ENCODE measurements at regions not wholly inside any gene's neighbourhood (a gene's known extent, or its start where the extent isn't known, plus 50 kb on each side); places are given as distances from the start of the nearest gene placed in this dataset.

GRCh38 chr21:22253761-22254160 is 1255.6 kb downstream of the NCAM2 start:
- no peak for ATAC-seq
- H3K27ac ChIP-seq (ENCODE audit: low read length): no peak overlapping the region
- POLR2A ChIA-PET: no interaction called here
- H3K4me3 ChIP-seq (ENCODE audit: low read depth in 2 of 2, low read length in 2 of 2): no peak overlapping the region
- intact Hi-C loops (cut with micrococcal nuclease; ENCODE audit: unreplicated experiment) (no loop called here), in situ Hi-C loops (cut with HindIII; ENCODE audit: low pct_unique_long_range_greater_than_20kb, low sequenced_read_pairs) (no loop called here)
- no peak for DNase-seq (ENCODE audit: low read depth, low spot score)
- H3K9me3 ChIP-seq (ENCODE audit: control insufficient read depth, insufficient read depth, low read depth, low read length): no peaks in the 10 kb centered on the region
- TF ChIP-seq SIN3A (IDR thresholded peaks at IDR 0.05; ENCODE audit: borderline replicate concordance, insufficient read depth, low read depth, low read length) (no peak), TCF7L2 (IDR thresholded peaks at IDR 0.05; ENCODE audit: low read depth, low read length) (no peak), REST (IDR thresholded peaks at IDR 0.05; ENCODE audit: insufficient read depth in 1 of 2, low read depth in 2 of 2, low read length in 1 of 2) (no peak), CTCF (IDR thresholded peaks at IDR 0.05) (no peak), POLR2AphosphoS5 (IDR thresholded peaks at IDR 0.05; ENCODE audit: low read depth, low read length) (no peak)
- no peaks in the 10 kb centered on the region for H3K4me1 ChIP-seq (ENCODE audit: control insufficient read depth, insufficient read depth, low read length)
- no peaks in the 10 kb centered on the region for H3K36me3 ChIP-seq (ENCODE audit: control insufficient read depth, insufficient read depth, low read length)
- no TSS peak for BruUV-seq (replicated peaks)
- CTCF ChIA-PET: no interaction called here
- H3K27me3 ChIP-seq (ENCODE audit: control insufficient read depth, insufficient read depth, low read length): no peaks in the 10 kb centered on the region

- no peak for TF ChIP-seq POLR2AphosphoS5 (IDR thresholded peaks at IDR 0.05; ENCODE audit: low read depth, low read length)
- no peak for TF ChIP-seq CTCF (IDR thresholded peaks at IDR 0.05)
- TF ChIP-seq SIN3A (IDR thresholded peaks at IDR 0.05; ENCODE audit: borderline replicate concordance, insufficient read depth, low read depth, low read length): no peak
- TF ChIP-seq TCF7L2 (IDR thresholded peaks at IDR 0.05; ENCODE audit: low read depth, low read length): no peak
- TF ChIP-seq REST (IDR thresholded peaks at IDR 0.05; ENCODE audit: insufficient read depth in 1 of 2, low read depth in 2 of 2, low read length in 1 of 2): no peak
- intact Hi-C loops (cut with micrococcal nuclease; ENCODE audit: unreplicated experiment): no loop called here
- BruUV-seq (replicated peaks): no TSS peak
- no peak overlapping the region for H3K4me3 ChIP-seq (ENCODE audit: low read depth in 2 of 2, low read length in 2 of 2)
- POLR2A ChIA-PET: no interaction called here
- H3K4me1 ChIP-seq (ENCODE audit: control insufficient read depth, insufficient read depth, low read length): no peaks in the 10 kb centered on the region
- DNase-seq (ENCODE audit: low read depth, low spot score) (no peak), ATAC-seq (no peak)
- H3K27ac ChIP-seq (ENCODE audit: low read length): no peak overlapping the region
- CTCF ChIA-PET: no interaction called here
- H3K27me3 ChIP-seq (ENCODE audit: control insufficient read depth, insufficient read depth, low read length): no peaks in the 10 kb centered on the region
- in situ Hi-C loops (cut with HindIII; ENCODE audit: low pct_unique_long_range_greater_than_20kb, low sequenced_read_pairs): no loop called here
- H3K9me3 ChIP-seq (ENCODE audit: control insufficient read depth, insufficient read depth, low read depth, low read length): no peaks in the 10 kb centered on the region
- H3K36me3 ChIP-seq (ENCODE audit: control insufficient read depth, insufficient read depth, low read length): no peaks in the 10 kb centered on the region
Measured at GRCh38 chr21:22258821-22259220, 1260.6 kb downstream of the NCAM2 start.

Measured in Panc1 (cell line).